GM21390 (cell line): ENCODE measurements at regions not wholly inside any gene's neighbourhood (a gene's known extent, or its start where the extent isn't known, plus 50 kb on each side); places are given as distances from the start of the nearest gene placed in this dataset.
"Not testable (repeated sequence)": the region's sequence is repeated elsewhere in the genome, so short reads cannot be mapped to it uniquely, and the experiment has no call there.

Experiments
- ATAC-seq: cut with Tn5 transposase; IDR thresholded peaks from one replicate; pipeline ENCODE4 v1.9.1; 2021; ENCODE audit not compliant: unreplicated experiment

- no peak for ATAC-seq
Observed at GRCh38 chr3:150357923-150358607, 50.0 kb upstream of the TSC22D2 start.

GRCh38 chr3:150357140-150357539 is 51.0 kb upstream of the TSC22D2 start:
- no peak for ATAC-seq

GRCh38 chr3:150355574-150355973 is 52.5 kb upstream of the TSC22D2 start:
- no peak for ATAC-seq

DNA sequence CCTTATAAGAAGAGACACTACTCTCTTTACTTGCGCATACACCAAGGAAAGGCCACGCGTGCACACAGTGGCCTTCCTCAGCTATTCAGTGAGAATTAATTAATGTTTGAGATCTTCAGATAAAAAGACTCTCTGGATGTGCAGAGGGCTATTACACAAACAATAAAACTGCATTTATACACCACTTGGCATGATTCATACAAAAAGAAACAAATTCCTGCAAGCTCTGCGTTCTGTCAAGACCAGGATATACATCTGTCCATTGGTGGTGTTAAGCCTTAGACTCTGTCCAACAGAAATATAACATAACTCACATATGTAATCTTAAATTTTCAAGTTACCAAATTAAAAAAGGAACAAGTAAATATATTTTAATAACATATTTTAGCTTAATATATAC is 55.2 kb upstream of the TSC22D2 start:
- no peak for ATAC-seq

DNA sequence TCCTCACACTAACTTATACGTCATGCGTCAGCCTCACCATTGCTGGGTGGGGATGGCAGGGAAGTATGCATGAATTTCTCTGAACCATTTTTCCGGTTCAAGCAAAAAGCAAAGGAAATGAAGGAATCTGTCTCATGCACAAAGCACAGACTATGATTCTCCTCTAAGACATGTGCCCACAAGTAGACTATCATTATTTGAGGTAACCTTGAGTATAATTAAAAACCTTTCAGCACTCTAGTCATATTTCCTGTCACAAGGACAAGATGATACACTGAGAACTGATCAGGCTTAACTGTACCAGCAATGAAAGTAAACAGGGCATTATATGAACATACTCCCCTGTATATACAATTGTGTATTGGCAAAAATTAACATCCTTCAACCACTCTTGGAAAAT is 56.7 kb upstream of the TSC22D2 start:
- ATAC-seq: no peak

- no peak for ATAC-seq
Observed at GRCh38 chr3:150349314-150350097, 58.6 kb upstream of the TSC22D2 start.

DNA sequence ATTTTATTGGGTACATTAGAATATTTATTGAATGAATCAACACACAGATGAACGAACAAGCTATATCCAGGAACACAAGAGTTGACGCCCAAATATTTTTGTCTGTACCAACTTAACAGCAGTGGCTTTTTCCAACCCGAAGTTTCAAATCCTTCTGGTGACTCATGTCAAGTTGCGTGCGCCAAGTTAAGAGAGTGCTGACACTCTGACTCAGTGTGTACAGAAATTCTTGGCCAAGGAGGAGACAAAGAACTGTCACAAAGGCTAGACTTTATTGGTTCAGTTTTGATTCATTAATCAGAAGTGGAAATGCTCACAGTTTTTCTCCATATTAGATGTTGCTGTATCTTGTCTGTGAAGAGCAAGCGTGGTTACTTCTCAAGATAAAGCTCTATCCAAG is 59.6 kb upstream of the TSC22D2 start:
- ATAC-seq: no peak

GRCh38 chr3:150346981-150347863 is 60.9 kb upstream of the TSC22D2 start:
- ATAC-seq: no peak

DNA sequence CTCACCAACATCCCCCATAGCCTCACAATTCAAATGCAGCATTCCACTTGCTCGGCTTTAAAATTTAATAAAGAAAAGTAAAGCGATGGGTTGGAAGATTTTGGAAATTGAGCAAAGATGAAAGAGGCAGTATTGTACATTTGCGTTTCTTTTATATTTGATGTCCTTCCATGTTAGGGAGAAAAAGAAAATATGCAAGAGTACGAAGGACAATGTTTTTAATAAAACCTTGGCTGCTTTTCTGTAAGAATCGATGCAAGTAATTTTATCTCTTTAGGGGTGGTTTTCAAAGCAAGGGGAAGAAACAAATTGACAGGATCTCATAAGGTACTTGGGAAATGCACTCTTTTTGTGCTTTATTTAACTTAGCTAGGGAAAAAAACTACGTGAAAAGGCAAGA is 61.8 kb upstream of the TSC22D2 start:
- ATAC-seq: no peak

DNA sequence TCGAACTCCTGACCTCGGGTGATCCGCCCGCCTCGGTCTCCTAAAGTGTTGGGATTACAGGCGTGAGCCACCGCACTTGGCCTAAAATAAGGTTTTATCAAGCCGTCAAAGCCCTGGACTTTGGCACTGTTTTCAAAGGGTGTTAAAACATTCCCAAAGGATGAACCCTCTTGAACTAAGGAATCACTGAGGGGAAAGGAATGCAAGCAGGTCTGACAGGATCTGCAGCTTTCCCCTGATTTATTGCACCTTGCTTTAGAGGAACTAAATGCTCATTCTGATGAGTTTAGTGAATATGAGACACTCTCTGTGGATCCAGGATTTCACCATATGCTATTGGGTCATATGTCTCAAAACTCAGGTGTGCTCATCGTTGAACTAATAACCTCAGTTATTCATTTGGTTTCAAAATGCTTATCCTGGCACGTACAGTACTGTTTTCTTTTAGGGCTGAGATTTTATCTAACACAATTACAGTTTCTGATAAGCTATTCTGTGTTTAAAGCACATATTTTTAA is 63.0 kb upstream of the TSC22D2 start:
- ATAC-seq: no peak

- ATAC-seq: no peak
Observed at GRCh38 chr3:150344079-150344759, 63.9 kb upstream of the TSC22D2 start.

- ATAC-seq: no peak
Observed at GRCh38 chr3:150342896-150343467, 65.1 kb upstream of the TSC22D2 start.

DNA sequence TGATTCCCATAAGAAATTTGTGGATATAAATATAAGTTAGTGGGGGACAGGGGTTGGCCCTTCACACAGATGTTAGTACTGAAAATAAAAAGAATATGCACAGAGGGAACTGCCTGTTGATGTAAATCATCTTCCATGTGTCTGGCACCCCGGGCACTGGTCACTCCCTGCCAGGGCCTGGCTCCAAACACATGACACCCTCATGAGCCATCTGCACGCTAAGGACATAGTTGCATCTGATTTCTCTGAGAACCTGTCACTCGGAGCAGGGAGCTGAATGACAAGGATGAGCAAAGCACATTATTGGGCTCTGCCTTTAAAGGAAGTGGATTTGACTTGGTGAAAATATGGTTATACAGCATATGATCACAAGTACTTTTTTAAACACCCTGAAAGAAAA is 66.2 kb upstream of the TSC22D2 start:
- ATAC-seq: no peak

- not testable (repeated sequence) for ATAC-seq
Observed at GRCh38 chr3:150336363-150336762, 71.7 kb upstream of the TSC22D2 start.

DNA sequence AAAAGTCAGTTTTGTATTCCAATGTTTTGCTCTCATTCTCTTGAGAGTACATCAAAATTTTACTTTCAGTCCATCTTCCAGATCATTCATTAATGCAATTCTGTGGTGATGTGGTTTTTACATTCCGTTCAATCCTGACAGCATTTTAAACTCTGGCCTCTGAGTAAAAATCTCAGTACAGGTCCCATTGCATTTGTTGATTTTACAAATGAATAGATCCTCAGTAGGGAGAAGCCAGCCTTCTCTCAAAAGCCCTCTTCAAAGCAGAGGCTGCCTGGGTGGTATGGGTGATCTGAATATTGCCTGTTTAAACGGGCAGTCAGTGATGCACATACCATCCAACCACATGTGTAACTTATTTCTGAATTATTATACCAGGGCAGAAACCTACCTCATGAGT is 72.5 kb upstream of the TSC22D2 start:
- no peak for ATAC-seq

- no peak for ATAC-seq
Observed at GRCh38 chr3:150334974-150335373, 73.1 kb upstream of the TSC22D2 start.

DNA sequence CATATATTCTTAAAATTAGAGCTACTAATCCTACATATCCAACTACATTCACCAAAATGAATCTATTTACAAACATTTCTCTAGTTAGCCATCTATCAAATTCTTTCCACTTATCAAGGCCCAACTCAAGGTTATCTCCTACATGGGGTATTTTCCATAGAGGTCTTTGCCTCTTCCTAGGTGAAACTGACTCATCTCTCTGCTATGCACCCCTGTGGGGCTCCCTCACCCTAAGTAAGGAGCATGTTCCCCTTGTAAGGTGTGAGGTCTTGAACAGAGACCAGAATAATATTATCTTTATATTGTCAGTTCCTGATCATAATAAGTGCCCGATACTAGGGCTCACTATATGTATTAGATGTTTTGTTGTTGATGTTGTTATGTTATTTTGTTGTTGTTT is 74.6 kb upstream of the TSC22D2 start:
- no peak for ATAC-seq

DNA sequence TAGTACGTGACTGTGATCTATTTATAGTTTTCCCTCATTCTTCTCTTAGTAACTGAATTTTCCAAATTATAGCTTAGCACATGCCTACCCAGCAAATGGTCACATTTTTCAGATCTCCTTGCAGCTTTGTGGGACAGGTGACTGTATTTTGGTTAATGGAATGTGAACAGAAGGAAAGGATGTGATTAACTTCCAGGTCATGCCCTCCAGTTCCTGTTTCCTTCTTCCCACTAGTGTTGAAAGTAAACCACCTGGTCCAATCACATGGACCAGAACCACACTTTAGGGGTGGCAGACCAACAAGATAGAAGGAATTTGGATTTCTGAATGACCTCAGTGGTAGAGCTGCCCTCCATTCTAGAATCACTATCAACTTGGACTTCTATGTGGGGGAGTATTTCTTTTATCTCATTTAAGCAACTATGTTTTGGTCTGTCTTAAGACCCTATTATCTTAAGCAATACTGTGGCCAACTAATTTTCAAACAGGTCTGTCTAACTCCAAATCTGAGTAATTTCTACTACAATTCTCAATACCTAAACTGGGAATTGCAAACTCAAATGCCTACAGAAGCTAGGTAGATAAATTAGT is 76.0 kb upstream of the TSC22D2 start:
- no peak for ATAC-seq

DNA sequence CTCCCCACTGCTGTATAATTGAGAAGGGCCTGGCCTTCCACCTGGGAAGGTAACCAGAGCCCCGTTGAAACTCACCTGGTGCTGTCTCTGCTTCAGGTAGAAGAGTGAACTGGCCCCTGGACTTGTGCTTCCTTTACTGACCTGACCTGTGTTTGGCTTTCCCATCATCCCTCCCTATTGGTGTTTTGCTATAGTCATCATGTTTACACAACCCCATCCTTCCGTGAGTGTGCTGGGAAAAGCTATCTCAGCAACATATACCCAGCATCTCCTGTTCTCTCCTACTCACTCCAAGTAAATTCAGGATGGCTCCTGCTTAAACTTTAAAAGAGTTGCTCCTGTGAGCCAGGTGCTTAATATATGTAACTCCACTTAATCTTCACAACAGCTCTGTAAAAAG is 77.2 kb upstream of the TSC22D2 start:
- no peak for ATAC-seq

DNA sequence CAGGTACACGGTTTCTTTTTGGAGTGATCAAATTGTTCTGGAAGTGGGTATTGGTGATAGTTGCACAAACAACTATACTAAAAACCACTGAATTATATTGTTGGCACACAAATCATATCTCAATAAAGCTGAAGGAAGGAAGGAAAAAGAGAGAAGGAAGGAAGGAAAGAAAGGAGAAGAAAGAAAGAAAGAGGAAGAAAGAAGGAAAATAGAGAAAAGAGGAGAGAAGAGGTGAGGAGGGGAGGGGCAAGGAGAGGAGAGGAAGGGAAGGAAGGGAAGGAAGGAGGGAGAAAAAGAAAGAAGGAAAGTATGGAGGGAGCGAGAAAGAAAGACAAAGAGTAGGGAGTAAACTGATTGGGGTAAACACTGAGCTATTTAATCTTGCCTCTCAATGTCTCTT is 77.9 kb upstream of the TSC22D2 start:
- no peak for ATAC-seq
